ENCODE measurements at regions not wholly inside any gene's neighbourhood (a gene's known extent, or its start where the extent isn't known, plus 50 kb on each side); places are given as distances from the start of the nearest gene placed in this dataset.

DNA sequence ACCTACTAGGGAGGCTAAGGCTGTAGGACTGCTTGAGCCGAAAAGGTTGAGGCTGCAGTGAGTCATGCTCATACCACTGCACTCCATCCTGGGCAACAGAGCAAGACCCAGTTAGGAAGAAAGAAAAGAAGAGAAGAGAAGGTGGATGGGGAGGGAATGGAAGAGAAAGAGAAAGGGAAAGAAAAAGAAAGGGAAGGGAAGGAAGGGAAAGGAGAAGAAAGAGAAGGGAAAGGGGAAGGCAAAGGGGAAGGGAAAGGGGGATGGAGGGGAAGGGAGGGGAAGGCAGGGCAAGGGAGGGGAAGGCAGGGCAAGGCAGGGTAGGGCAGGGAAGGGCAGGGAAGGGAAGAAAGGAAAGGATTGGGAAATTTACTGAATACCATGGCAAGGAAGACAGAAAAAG, 157.0 kb downstream of the ACTL7B start:
- ATAC-seq (no peak), DNase-seq (no peak)
- Histone ChIP-seq H3K36me3 (ENCODE audit: low read depth, low read length) (no peaks in the 10 kb centered on the region), H3K27ac (ENCODE audit: low read length) (no peak overlapping the region), H3K9ac (ENCODE audit: low read length) (no peak overlapping the region), H3K4me1 (ENCODE audit: insufficient read depth, low read length) (no peaks in the 10 kb centered on the region), H4K20me1 (ENCODE audit: low read length) (no peaks in the 10 kb centered on the region), H3K9me2 (replicated peaks; ENCODE audit: low read length) (no peaks in the 10 kb centered on the region), H2AFZ (ENCODE audit: low read length) (no peak overlapping the region), H3K9me3 (ENCODE audit: low read length) (no peaks in the 10 kb centered on the region), H3K79me2 (ENCODE audit: low read length) (no peaks in the 10 kb centered on the region), H3K27me3 (ENCODE audit: low read length) (no peaks in the 10 kb centered on the region), H3K4me3 (ENCODE audit: low read length) (no peak overlapping the region), H3F3A (ENCODE audit: low read length, unreplicated experiment) (no peaks in the 10 kb centered on the region), H3K4me2 (ENCODE audit: low read length) (no peak overlapping the region)
- TF ChIP-seq, protein P1, sequence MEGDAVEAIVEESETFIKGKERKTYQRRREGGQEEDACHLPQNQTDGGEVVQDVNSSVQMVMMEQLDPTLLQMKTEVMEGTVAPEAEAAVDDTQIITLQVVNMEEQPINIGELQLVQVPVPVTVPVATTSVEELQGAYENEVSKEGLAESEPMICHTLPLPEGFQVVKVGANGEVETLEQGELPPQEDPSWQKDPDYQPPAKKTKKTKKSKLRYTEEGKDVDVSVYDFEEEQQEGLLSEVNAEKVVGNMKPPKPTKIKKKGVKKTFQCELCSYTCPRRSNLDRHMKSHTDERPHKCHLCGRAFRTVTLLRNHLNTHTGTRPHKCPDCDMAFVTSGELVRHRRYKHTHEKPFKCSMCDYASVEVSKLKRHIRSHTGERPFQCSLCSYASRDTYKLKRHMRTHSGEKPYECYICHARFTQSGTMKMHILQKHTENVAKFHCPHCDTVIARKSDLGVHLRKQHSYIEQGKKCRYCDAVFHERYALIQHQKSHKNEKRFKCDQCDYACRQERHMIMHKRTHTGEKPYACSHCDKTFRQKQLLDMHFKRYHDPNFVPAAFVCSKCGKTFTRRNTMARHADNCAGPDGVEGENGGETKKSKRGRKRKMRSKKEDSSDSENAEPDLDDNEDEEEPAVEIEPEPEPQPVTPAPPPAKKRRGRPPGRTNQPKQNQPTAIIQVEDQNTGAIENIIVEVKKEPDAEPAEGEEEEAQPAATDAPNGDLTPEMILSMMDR (conservative IDR thresholded peaks at IDR 0.05; ENCODE audit: low read depth, low read length): no peak
- no peak for TF ChIP-seq EZH2 (IDR thresholded peaks at IDR 0.05; ENCODE audit: low read length, unreplicated experiment)
- TF ChIP-seq EZH2phosphoT487 (IDR thresholded peaks at IDR 0.05; ENCODE audit: borderline replicate concordance, low read length): no peak
- ChIA-PET POLR2A (ENCODE audit: unreplicated experiment) (no interaction called here), CTCF (no interaction called here)
- BruUV-seq (replicated peaks): no TSS peak
- intact Hi-C loops (cut with micrococcal nuclease): no loop called here

DNA sequence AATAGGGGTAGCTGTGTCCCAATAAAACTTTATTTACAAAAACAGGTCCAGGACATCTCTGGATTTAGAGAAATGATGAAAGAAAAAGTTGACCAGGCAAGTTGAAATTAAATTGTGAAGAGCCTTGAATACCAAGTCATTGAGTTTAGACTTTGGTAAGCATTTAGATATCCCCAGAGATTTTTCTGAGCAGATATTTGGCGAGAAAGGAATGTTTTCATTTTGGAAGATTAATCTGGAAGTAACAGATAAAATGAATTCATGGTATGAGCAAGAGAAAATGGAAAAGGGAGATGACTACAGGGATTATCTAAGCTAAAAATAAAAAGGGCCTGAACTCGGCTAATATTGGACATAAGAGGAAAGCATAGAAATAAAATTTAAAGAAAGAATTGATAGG, 157.6 kb downstream of the ACTL7B start:
- H3K27me3 ChIP-seq (ENCODE audit: low read length): no peaks in the 10 kb centered on the region
- no TSS peak for BruUV-seq (replicated peaks)
- H3K9ac ChIP-seq (ENCODE audit: low read length): no peak overlapping the region
- no peaks in the 10 kb centered on the region for H3K9me2 ChIP-seq (replicated peaks; ENCODE audit: low read length)
- no peak overlapping the region for H3K4me2 ChIP-seq (ENCODE audit: low read length)
- CTCF ChIA-PET: no interaction called here
- H3K4me1 ChIP-seq (ENCODE audit: insufficient read depth, low read length): no peaks in the 10 kb centered on the region
- no peak overlapping the region for H2AFZ ChIP-seq (ENCODE audit: low read length)
- H3K27ac ChIP-seq (ENCODE audit: low read length): no peak overlapping the region
- ATAC-seq (no peak), DNase-seq (no peak)
- POLR2A ChIA-PET (ENCODE audit: unreplicated experiment): no interaction called here
- no peaks in the 10 kb centered on the region for H3F3A ChIP-seq (ENCODE audit: low read length, unreplicated experiment)
- H3K4me3 ChIP-seq (ENCODE audit: low read length): no peak overlapping the region
- TF ChIP-seq EZH2 (IDR thresholded peaks at IDR 0.05; ENCODE audit: low read length, unreplicated experiment) (no peak), EZH2phosphoT487 (IDR thresholded peaks at IDR 0.05; ENCODE audit: borderline replicate concordance, low read length) (no peak)
- TF ChIP-seq, protein P1 (conservative IDR thresholded peaks at IDR 0.05; ENCODE audit: low read depth, low read length): no peak
- intact Hi-C loops (cut with micrococcal nuclease): no loop called here
- no peaks in the 10 kb centered on the region for H3K36me3 ChIP-seq (ENCODE audit: low read depth, low read length)
- H4K20me1 ChIP-seq (ENCODE audit: low read length): no peaks in the 10 kb centered on the region
- no peaks in the 10 kb centered on the region for H3K9me3 ChIP-seq (ENCODE audit: low read length)
- H3K79me2 ChIP-seq (ENCODE audit: low read length): no peaks in the 10 kb centered on the region

DNA sequence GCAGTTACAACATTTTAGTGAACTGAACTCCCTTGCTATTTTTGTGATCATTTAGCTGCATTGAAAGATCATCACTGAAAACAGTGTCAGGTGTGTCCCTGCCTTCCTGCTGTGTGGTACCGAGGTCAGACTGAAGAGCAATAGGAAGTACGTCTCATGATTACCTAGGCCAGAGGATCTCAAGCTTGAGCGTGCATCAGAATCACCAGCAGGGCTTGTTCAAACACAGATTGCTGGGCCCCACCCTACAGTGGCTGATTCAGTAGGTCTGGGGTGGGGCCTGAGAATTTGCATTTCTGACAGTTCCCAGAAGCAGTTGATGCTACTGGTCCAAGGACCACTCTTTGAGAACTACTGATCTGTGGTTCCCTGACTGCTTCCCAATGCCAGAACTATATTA, 159.6 kb downstream of the ACTL7B start:
- no peak for ATAC-seq
- no peaks in the 10 kb centered on the region for H4K20me1 ChIP-seq (ENCODE audit: low read length)
- no peaks in the 10 kb centered on the region for H3K9me3 ChIP-seq (ENCODE audit: low read length)
- no peak for TF ChIP-seq EZH2phosphoT487 (IDR thresholded peaks at IDR 0.05; ENCODE audit: borderline replicate concordance, low read length)
- TF ChIP-seq, protein P1 (conservative IDR thresholded peaks at IDR 0.05; ENCODE audit: low read depth, low read length): no peak
- no peak for TF ChIP-seq EZH2 (IDR thresholded peaks at IDR 0.05; ENCODE audit: low read length, unreplicated experiment)
- H3K79me2 ChIP-seq (ENCODE audit: low read length): no peaks in the 10 kb centered on the region
- H3F3A ChIP-seq (ENCODE audit: low read length, unreplicated experiment): no peaks in the 10 kb centered on the region
- intact Hi-C loops (cut with micrococcal nuclease): no loop called here
- CTCF ChIA-PET: no interaction called here
- no peak overlapping the region for H3K4me2 ChIP-seq (ENCODE audit: low read length)
- no peak overlapping the region for H3K27ac ChIP-seq (ENCODE audit: low read length)
- no peaks in the 10 kb centered on the region for H3K27me3 ChIP-seq (ENCODE audit: low read length)
- no peak for DNase-seq
- POLR2A ChIA-PET (ENCODE audit: unreplicated experiment): no interaction called here
- H2AFZ ChIP-seq (ENCODE audit: low read length): no peak overlapping the region
- H3K4me3 ChIP-seq (ENCODE audit: low read length): no peak overlapping the region
- no TSS peak for BruUV-seq (replicated peaks)
- H3K4me1 ChIP-seq (ENCODE audit: insufficient read depth, low read length): peaks cover 3% of the 10 kb centered on the region
- no peak overlapping the region for H3K9ac ChIP-seq (ENCODE audit: low read length)
- no peaks in the 10 kb centered on the region for H3K9me2 ChIP-seq (replicated peaks; ENCODE audit: low read length)
- no peaks in the 10 kb centered on the region for H3K36me3 ChIP-seq (ENCODE audit: low read depth, low read length)
